ENCODE measurements at regions not wholly inside any gene's neighbourhood (a gene's known extent, or its start where the extent isn't known, plus 50 kb on each side); places are given as distances from the start of the nearest gene placed in this dataset.

DNA sequence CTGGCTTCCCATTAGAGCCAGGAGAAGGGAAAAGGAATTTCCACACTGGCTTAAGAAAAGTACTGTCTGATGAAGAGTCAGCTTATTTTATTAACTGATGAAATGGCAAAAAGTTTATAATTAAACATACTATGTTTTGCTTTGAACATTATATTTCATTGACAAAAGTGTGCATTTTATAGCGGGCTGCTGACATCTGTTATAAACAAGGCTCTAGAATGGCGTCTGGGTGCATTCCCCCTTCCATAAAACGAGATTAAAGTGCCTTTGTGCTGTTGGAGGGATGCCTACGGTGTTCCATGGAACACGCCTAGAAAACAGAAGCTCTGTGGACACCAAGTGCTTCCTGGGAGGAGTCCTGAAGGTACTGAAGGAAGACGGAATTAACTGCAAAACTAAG is 220.2 kb downstream of the SNX10 start:
- TF ChIP-seq, protein P1, sequence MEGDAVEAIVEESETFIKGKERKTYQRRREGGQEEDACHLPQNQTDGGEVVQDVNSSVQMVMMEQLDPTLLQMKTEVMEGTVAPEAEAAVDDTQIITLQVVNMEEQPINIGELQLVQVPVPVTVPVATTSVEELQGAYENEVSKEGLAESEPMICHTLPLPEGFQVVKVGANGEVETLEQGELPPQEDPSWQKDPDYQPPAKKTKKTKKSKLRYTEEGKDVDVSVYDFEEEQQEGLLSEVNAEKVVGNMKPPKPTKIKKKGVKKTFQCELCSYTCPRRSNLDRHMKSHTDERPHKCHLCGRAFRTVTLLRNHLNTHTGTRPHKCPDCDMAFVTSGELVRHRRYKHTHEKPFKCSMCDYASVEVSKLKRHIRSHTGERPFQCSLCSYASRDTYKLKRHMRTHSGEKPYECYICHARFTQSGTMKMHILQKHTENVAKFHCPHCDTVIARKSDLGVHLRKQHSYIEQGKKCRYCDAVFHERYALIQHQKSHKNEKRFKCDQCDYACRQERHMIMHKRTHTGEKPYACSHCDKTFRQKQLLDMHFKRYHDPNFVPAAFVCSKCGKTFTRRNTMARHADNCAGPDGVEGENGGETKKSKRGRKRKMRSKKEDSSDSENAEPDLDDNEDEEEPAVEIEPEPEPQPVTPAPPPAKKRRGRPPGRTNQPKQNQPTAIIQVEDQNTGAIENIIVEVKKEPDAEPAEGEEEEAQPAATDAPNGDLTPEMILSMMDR (IDR thresholded peaks at IDR 0.05; ENCODE audit: low read depth, low read length, missing control alignments): no peak
- Histone ChIP-seq H3K27me3 (replicated peaks) (no peaks in the 10 kb centered on the region), H3K36me3 (replicated peaks) (no peaks in the 10 kb centered on the region), H3K4me3 (ENCODE audit: low read depth, low read length) (no peak overlapping the region), H3K27ac (no peak overlapping the region)
- no peak for DNase-seq
- in situ Hi-C loops (cut with HindIII; ENCODE audit: low pct_ligation_motif_present, low sequenced_read_pairs): no loop called here

DNA sequence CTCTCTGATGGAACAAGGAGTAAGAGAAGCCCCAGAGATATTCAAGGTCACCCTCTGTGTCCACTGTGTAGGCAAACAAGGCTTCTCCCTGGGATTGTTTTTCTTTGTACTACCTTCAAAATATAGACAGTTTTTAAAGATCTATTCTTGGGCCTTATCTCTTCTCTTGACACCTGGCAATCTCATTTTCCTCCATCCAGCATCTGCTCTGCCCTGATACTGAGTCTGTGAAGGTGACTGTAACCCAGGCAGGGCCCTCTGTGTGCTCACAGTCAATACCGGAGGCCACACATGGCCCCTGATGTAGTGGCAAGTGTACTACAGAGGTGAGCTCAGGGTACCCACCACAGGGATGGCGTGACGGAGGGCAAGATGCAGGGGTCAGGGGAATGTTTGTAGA is 221.1 kb downstream of the SNX10 start:
- no peak for DNase-seq
- H3K27ac ChIP-seq: no peak overlapping the region
- TF ChIP-seq, protein P1 (IDR thresholded peaks at IDR 0.05; ENCODE audit: low read depth, low read length, missing control alignments): no peak
- no peaks in the 10 kb centered on the region for H3K27me3 ChIP-seq (replicated peaks)
- in situ Hi-C loops (cut with HindIII; ENCODE audit: low pct_ligation_motif_present, low sequenced_read_pairs): no loop called here
- no peak overlapping the region for H3K4me3 ChIP-seq (ENCODE audit: low read depth, low read length)
- H3K36me3 ChIP-seq (replicated peaks): no peaks in the 10 kb centered on the region

DNA sequence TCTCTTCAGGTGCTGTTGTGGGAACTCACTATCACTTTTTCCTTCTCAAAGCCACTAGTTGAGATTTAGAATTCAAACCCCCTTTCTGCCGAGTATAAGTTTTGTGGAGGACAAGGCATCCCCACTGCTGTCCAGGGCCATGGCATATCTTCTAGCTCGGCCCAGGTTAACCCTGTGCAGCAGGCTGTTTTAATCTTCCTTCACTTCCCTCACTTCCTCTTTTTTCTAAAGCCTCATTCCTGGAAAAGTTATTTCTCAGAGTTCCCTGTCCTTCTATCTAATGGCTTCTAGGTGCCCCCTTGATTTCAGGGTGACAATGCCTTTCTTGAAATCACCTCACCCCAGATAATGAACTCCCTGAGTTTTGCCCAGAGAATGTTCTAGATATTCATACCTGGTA is 222.3 kb downstream of the SNX10 start:
- DNase-seq: no peak
- Histone ChIP-seq H3K4me3 (ENCODE audit: low read depth, low read length) (no peak overlapping the region), H3K36me3 (replicated peaks) (no peaks in the 10 kb centered on the region), H3K27ac (no peak overlapping the region), H3K27me3 (replicated peaks) (no peaks in the 10 kb centered on the region)
- TF ChIP-seq, protein P1 (IDR thresholded peaks at IDR 0.05; ENCODE audit: low read depth, low read length, missing control alignments): no peak
- in situ Hi-C loops (cut with HindIII; ENCODE audit: low pct_ligation_motif_present, low sequenced_read_pairs): no loop called here

DNA sequence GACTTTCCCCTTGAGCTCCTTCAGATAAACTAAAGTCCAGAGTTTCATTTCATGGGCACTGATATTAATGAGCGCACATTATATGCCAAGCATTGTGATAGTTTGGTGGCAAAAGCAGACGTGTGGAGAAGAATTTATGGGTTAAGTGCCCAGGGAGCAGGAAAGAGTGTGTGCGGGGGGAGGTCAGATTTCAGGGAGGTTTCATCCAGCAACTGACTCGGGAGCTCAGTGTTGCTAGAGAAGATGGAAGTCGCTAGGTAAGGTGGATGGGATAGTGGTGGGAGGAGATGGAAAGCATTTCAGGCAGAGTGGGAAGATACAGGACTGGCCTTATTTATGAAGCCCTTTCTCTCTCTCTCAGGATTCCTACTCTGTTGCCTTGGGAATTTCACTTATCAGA is 223.0 kb downstream of the SNX10 start:
- Histone ChIP-seq H3K27me3 (replicated peaks) (no peaks in the 10 kb centered on the region), H3K36me3 (replicated peaks) (no peaks in the 10 kb centered on the region), H3K4me3 (ENCODE audit: low read depth, low read length) (no peak overlapping the region), H3K27ac (no peak overlapping the region)
- no peak for DNase-seq
- in situ Hi-C loops (cut with HindIII; ENCODE audit: low pct_ligation_motif_present, low sequenced_read_pairs): no loop called here
- TF ChIP-seq, protein P1 (IDR thresholded peaks at IDR 0.05; ENCODE audit: low read depth, low read length, missing control alignments): no peak

DNA sequence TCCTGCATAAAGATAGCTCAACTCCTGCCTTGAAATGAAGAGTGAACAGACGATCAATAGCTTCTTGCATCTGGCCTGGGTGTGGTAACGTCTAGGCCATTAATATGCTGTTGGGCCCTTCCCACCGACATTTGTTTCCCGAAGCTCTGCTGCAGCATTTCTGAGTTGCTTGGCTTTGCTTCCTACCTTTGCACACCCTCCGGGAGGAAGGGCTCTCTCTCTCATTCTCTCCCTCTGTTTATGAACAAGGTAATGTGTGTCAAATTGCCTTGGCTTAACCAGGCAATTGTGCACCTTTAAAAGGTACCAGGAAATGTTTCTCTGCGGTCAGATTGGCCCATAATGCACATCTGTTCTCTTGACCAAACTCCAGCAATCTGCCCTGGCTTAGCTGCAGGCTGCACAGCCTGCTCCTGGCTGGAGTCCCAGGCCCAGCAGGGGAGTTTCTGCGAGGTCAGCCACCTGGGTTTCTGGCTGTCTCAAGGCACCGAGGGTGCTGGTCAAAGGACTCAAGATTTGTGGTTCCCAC is 223.7 kb downstream of the SNX10 start:
- in situ Hi-C loops (cut with HindIII; ENCODE audit: low pct_ligation_motif_present, low sequenced_read_pairs): no loop called here
- no peak for DNase-seq
- H3K4me3 ChIP-seq (ENCODE audit: low read depth, low read length): no peak overlapping the region
- no peaks in the 10 kb centered on the region for H3K36me3 ChIP-seq (replicated peaks)
- TF ChIP-seq, protein P1 (IDR thresholded peaks at IDR 0.05; ENCODE audit: low read depth, low read length, missing control alignments): no peak
- H3K27ac ChIP-seq: no peak overlapping the region
- H3K27me3 ChIP-seq (replicated peaks): no peaks in the 10 kb centered on the region

DNA sequence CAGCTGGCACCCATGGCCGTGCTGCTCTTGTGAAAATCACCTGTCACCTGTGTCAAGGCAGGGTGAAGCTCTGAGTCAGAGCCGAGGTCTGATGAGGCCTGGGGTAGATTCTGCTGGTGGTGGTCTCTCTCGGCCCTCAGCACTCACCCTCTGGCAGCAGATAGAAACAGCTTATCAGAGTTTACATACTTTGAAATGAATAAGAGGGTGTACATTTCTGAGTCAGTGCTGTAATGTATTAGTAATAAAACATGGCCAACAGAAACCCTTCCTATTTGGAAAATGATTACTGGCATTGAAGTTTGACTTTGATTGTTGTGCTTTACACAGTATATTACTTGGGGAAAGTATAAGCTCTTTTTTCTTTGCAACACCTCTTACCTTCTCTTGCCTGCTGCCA is 228.8 kb downstream of the SNX10 start:
- H3K4me3 ChIP-seq (ENCODE audit: low read depth, low read length): no peak overlapping the region
- TF ChIP-seq, protein P1 (IDR thresholded peaks at IDR 0.05; ENCODE audit: low read depth, low read length, missing control alignments): no peak
- H3K27ac ChIP-seq: no peak overlapping the region
- in situ Hi-C loops (cut with HindIII; ENCODE audit: low pct_ligation_motif_present, low sequenced_read_pairs): no loop called here
- H3K27me3 ChIP-seq (replicated peaks): no peaks in the 10 kb centered on the region
- no peak for DNase-seq
- H3K36me3 ChIP-seq (replicated peaks): no peaks in the 10 kb centered on the region
